Fibroblast of pulmonary artery (primary cell): ENCODE measurements at regions not wholly inside any gene's neighbourhood (a gene's known extent, or its start where the extent isn't known, plus 50 kb on each side); places are given as distances from the start of the nearest gene placed in this dataset.

Experiments used
- DNase-seq: peaks from one replicate; pipeline ENCODE4 v3.0.0-alpha.2; 2010; ENCODE audit warnings: low read depth
- H3K4me3 ChIP-seq: replicated peaks from 2 replicates; pipeline ENCODE4 v1.5.1; 2011; ENCODE audit warnings: low read depth, mild to moderate bottlenecking, control low read depth, low read length, moderate library complexity
- CTCF ChIP-seq: IDR thresholded peaks from 2 replicates; pipeline ENCODE4 v1.5.1; 2011; ENCODE audit warnings: mild to moderate bottlenecking, control low read depth, low read length, inconsistent platforms; ENCODE audit errors: missing control alignments

- no peak overlapping the region for H3K4me3 ChIP-seq
- no peak for DNase-seq
- no peak for TF ChIP-seq CTCF
Measured at GRCh38 chr6:160832422-160832821, 130.4 kb downstream of the PLG start.

- no peak for DNase-seq
- no peak for TF ChIP-seq CTCF
- no peak overlapping the region for H3K4me3 ChIP-seq
Measured at GRCh38 chr6:160837146-160837545, 135.1 kb downstream of the PLG start.

GRCh38 chr6:160851031-160851430, 140.5 kb upstream of the MAP3K4 start:
- no peak for DNase-seq
- TF ChIP-seq CTCF, result no peak

GRCh38 chr6:160853946-160854345, 137.6 kb upstream of the MAP3K4 start:
- TF ChIP-seq CTCF, result no peak

More at GRCh38 chr6:160851031-160851430, 140.5 kb upstream of the MAP3K4 start:
- no peak overlapping the region for H3K4me3 ChIP-seq

GRCh38 chr6:160858886-160859285, 132.7 kb upstream of the MAP3K4 start:
- no peak for TF ChIP-seq CTCF
- H3K4me3 ChIP-seq, result no peak overlapping the region
- no peak for DNase-seq

More at GRCh38 chr6:160853946-160854345, 137.6 kb upstream of the MAP3K4 start:
- DNase-seq, result no peak
- no peak overlapping the region for H3K4me3 ChIP-seq

GRCh38 chr6:160859822-160860221, 131.7 kb upstream of the MAP3K4 start:
- no peak for DNase-seq
- no peak overlapping the region for H3K4me3 ChIP-seq
- TF ChIP-seq CTCF, result no peak

- DNase-seq, result no peak
- TF ChIP-seq CTCF, result no peak
- no peak overlapping the region for H3K4me3 ChIP-seq
Measured at GRCh38 chr6:160861824-160862223, 129.7 kb upstream of the MAP3K4 start.
